Neural progenitor cell (in vitro differentiated cells): ENCODE measurements at regions not wholly inside any gene's neighbourhood (a gene's known extent, or its start where the extent isn't known, plus 50 kb on each side); places are given as distances from the start of the nearest gene placed in this dataset.

Experiments
- DNase-seq: peaks from one replicate; pipeline ENCODE4 v3.0.0-alpha.2; 2016; ENCODE audit warnings: low spot score
- H2AFZ ChIP-seq: fragments of 200-600 bp; sonication (generic); replicated peaks from 2 replicates; pipeline ENCODE4 v1.6.1; 2016; ENCODE audit warnings: antibody characterized with exemption
- H3F3A ChIP-seq: fragments of 200-600 bp; sonication (generic); 2 replicates; pipeline ENCODE4 v1.6.1; 2016; ENCODE audit warnings: antibody characterized with exemption, low read depth
- H3K27ac ChIP-seq: fragments of 200-600 bp; sonication (generic); 2 replicates; pipeline ENCODE4 v1.5.1; 2016; ENCODE audit warnings: mild to moderate bottlenecking
- H3K27me3 ChIP-seq: fragments of 200-600 bp; sonication (generic); 2 replicates; pipeline ENCODE4 v1.6.1; 2016; ENCODE audit warnings: mild to moderate bottlenecking, moderate library complexity
- H3K36me3 ChIP-seq: fragments of 200-600 bp; sonication (generic); 2 replicates; pipeline ENCODE4 v1.5.1; 2016
- H3K4me1 ChIP-seq: fragments of 200-600 bp; sonication (generic); 2 replicates; pipeline ENCODE4 v1.6.1; 2016; ENCODE audit warnings: mixed run types
- H3K4me2 ChIP-seq: fragments of 200-600 bp; sonication (generic); 2 replicates; pipeline ENCODE4 v1.6.1; 2016
- H3K4me3 ChIP-seq: fragments of 200-600 bp; sonication (generic); 2 replicates; pipeline ENCODE4 v1.5.1; 2016
- H3K79me2 ChIP-seq: fragments of 200-600 bp; sonication (generic); 2 replicates; pipeline ENCODE4 v1.6.1; 2016; ENCODE audit warnings: low read depth
- H3K9ac ChIP-seq: fragments of 200-600 bp; sonication (generic); 2 replicates; pipeline ENCODE4 v1.6.1; 2016
- H3K9me3 ChIP-seq: fragments of 200-600 bp; sonication (generic); 2 replicates; pipeline ENCODE4 v1.5.1; 2016; ENCODE audit warnings: low read depth
- H4K20me1 ChIP-seq: fragments of 200-600 bp; sonication (generic); 2 replicates; pipeline ENCODE4 v1.6.1; 2016; ENCODE audit warnings: low read depth
- H3K27ac Mint-ChIP-seq: 3 replicates; pipeline ENCODE4 v1.8.0; 2021; ENCODE audit warnings: mixed read lengths
- H3K27me3 Mint-ChIP-seq: 2 replicates; pipeline ENCODE4 v1.8.0; 2022; ENCODE audit warnings: low read depth, mild to moderate bottlenecking, inconsistent platforms, moderate library complexity, mixed read lengths; ENCODE audit not compliant: insufficient read depth
- H3K36me3 Mint-ChIP-seq: 3 replicates; pipeline ENCODE4 v1.8.0; 2021; ENCODE audit warnings: mixed read lengths
- H3K4me1 Mint-ChIP-seq: 3 replicates; pipeline ENCODE4 v1.8.0; 2021; ENCODE audit warnings: mixed read lengths
- H3K4me3 Mint-ChIP-seq: 3 replicates; pipeline ENCODE4 v1.8.0; 2021; ENCODE audit warnings: mild to moderate bottlenecking, moderate library complexity, mixed read lengths
- H3K9me3 Mint-ChIP-seq: 3 replicates; pipeline ENCODE4 v1.8.0; 2020; ENCODE audit warnings: mixed read lengths
- EZH2 ChIP-seq: fragments of 200-600 bp; sonication (generic); IDR thresholded peaks from 2 replicates; pipeline ENCODE4 v1.6.1; 2017; ENCODE audit warnings: antibody characterized with exemption, mild to moderate bottlenecking, moderate library complexity
- EZH2phosphoT487 ChIP-seq: fragments of 200-600 bp; sonication (generic); IDR thresholded peaks from 2 replicates; pipeline ENCODE4 v1.6.1; 2017; ENCODE audit warnings: antibody characterized with exemption
- TF ChIP-seq, protein P1 (sequence below): fragments of 200-600 bp; sonication (generic); IDR thresholded peaks from 2 replicates; pipeline ENCODE4 v1.5.1; 2017; ENCODE audit warnings: antibody characterized with exemption, mild to moderate bottlenecking

DNA sequence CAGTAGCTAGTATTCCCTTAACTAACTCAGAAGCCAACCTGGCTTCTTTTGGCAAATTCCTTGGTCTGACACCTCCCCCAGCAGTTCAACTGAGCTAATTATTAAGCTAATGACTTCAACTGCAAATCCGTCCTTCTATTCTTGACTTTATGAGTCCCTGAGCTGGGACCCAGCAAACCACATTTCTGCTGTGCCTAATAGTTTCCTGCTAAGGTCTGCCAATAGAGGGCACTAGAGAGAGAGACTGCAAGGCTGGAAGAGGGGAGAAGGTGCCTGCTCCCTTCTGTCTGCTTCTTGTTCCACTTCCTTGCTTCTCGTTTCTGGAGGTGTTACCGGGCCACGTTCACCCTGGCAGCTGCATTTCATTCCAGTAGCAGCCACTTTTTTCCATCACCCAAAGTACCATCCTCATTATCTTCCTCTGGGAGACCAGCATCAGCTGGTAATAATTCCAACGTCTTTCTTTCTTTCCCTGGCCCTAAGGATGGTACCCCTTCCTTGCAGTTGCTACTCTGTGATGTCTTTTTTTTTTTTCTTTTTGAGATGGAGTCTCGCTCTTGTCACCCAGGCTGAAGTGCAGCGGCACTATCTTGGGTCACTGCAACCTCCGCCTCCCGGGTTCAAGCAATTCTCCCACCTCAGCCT, 352.0 kb downstream of the TNS1 start:
- H3K9ac ChIP-seq, result no peak overlapping the region
- TF ChIP-seq EZH2phosphoT487, result no peak
- TF ChIP-seq, protein P1, sequence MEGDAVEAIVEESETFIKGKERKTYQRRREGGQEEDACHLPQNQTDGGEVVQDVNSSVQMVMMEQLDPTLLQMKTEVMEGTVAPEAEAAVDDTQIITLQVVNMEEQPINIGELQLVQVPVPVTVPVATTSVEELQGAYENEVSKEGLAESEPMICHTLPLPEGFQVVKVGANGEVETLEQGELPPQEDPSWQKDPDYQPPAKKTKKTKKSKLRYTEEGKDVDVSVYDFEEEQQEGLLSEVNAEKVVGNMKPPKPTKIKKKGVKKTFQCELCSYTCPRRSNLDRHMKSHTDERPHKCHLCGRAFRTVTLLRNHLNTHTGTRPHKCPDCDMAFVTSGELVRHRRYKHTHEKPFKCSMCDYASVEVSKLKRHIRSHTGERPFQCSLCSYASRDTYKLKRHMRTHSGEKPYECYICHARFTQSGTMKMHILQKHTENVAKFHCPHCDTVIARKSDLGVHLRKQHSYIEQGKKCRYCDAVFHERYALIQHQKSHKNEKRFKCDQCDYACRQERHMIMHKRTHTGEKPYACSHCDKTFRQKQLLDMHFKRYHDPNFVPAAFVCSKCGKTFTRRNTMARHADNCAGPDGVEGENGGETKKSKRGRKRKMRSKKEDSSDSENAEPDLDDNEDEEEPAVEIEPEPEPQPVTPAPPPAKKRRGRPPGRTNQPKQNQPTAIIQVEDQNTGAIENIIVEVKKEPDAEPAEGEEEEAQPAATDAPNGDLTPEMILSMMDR, result peak; percentile 80
- no peaks in the 10 kb centered on the region for H3F3A ChIP-seq
- Mint-ChIP-seq H3K36me3 (no peaks in the 10 kb centered on the region), H3K27ac (peak overlapping the region; percentile 59), H3K4me3 (no peak overlapping the region), H3K9me3 (no peaks in the 10 kb centered on the region), H3K4me1 (peaks cover 11% of the 10 kb centered on the region), H3K27me3 (no peaks in the 10 kb centered on the region)
- DNase-seq, result peak; percentile 83
- H4K20me1 ChIP-seq, result no peaks in the 10 kb centered on the region
- H3K27me3 ChIP-seq, result no peaks in the 10 kb centered on the region
- no peak overlapping the region for H3K27ac ChIP-seq
- H3K4me1 ChIP-seq, result peaks cover 14% of the 10 kb centered on the region
- no peak overlapping the region for H3K4me3 ChIP-seq
- H3K36me3 ChIP-seq, result no peaks in the 10 kb centered on the region
- no peak overlapping the region for H2AFZ ChIP-seq
- no peaks in the 10 kb centered on the region for H3K79me2 ChIP-seq
- no peak overlapping the region for H3K4me2 ChIP-seq
- H3K9me3 ChIP-seq, result no peaks in the 10 kb centered on the region

DNA sequence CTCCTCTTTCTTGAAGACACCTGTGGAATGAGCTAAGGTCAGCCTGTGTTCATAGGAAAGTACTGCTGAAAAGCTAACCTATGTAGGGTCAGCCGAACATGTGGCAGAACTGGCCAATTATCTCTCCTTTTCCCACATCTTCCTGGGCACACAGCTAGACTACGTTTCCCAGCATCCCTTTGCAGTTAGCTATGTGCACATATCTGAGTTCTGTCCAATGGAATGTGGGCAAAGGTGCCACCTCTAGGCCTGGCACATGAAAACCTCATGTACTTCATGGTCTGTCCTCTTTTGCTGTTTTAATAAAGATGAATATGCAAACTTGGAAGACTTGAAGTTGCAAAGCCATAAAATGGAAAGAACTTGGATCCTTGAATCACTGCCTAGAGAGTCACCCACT, 352.6 kb downstream of the TNS1 start:
- Histone ChIP-seq H3F3A (no peaks in the 10 kb centered on the region), H3K4me3 (no peak overlapping the region), H3K27ac (no peak overlapping the region), H3K79me2 (no peaks in the 10 kb centered on the region), H2AFZ (no peak overlapping the region), H3K9me3 (no peaks in the 10 kb centered on the region), H3K27me3 (no peaks in the 10 kb centered on the region), H3K9ac (no peak overlapping the region), H3K4me2 (no peak overlapping the region), H3K4me1 (peaks cover 17% of the 10 kb centered on the region), H3K36me3 (no peaks in the 10 kb centered on the region), H4K20me1 (no peaks in the 10 kb centered on the region)
- H3K9me3 Mint-ChIP-seq, result no peaks in the 10 kb centered on the region
- peaks cover 10% of the 10 kb centered on the region for H3K4me1 Mint-ChIP-seq
- H3K4me3 Mint-ChIP-seq, result no peak overlapping the region
- no peak for TF ChIP-seq EZH2phosphoT487
- TF ChIP-seq, protein P1, result no peak
- no peak for TF ChIP-seq EZH2
- H3K27ac Mint-ChIP-seq, result peak overlapping the region; percentile 59
- no peaks in the 10 kb centered on the region for H3K27me3 Mint-ChIP-seq
- H3K36me3 Mint-ChIP-seq, result no peaks in the 10 kb centered on the region
- no peak for DNase-seq

DNA sequence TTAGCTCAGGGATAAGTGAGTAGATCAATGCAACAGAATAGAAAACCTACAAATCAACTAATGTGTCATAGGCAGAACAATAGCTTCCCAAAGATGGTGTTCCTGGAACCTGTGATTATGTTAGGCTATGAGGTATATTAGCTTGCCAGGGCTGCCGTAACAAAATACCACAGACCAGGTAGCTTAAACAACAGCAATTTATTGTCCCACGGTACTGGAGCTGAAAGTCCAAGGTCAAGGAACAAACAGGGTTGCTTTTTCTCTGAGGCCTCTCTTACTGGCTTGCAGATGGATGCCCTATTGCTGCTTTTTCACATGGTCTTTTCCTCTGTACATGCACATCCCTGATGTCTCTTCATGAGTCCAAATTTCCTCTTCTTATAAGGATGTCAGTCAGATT, 354.9 kb downstream of the TNS1 start:
- peaks cover 10% of the 10 kb centered on the region for H3K4me1 Mint-ChIP-seq
- no peak for DNase-seq
- H3K4me1 ChIP-seq, result peaks cover 31% of the 10 kb centered on the region
- no peak for TF ChIP-seq EZH2
- H3K4me2 ChIP-seq, result no peak overlapping the region
- no peaks in the 10 kb centered on the region for H3K9me3 Mint-ChIP-seq
- no peak overlapping the region for H3K27ac ChIP-seq
- no peaks in the 10 kb centered on the region for H3K36me3 Mint-ChIP-seq
- H3K9ac ChIP-seq, result no peak overlapping the region
- no peaks in the 10 kb centered on the region for H3K36me3 ChIP-seq
- H3K9me3 ChIP-seq, result no peaks in the 10 kb centered on the region
- peak overlapping the region; percentile 58 for H3K27ac Mint-ChIP-seq
- no peaks in the 10 kb centered on the region for H3K27me3 Mint-ChIP-seq
- peaks cover 19% of the 10 kb centered on the region for H3F3A ChIP-seq
- no peaks in the 10 kb centered on the region for H4K20me1 ChIP-seq
- H2AFZ ChIP-seq, result no peak overlapping the region
- no peak overlapping the region for H3K4me3 ChIP-seq
- no peaks in the 10 kb centered on the region for H3K79me2 ChIP-seq
- H3K4me3 Mint-ChIP-seq, result no peak overlapping the region
- no peaks in the 10 kb centered on the region for H3K27me3 ChIP-seq

DNA sequence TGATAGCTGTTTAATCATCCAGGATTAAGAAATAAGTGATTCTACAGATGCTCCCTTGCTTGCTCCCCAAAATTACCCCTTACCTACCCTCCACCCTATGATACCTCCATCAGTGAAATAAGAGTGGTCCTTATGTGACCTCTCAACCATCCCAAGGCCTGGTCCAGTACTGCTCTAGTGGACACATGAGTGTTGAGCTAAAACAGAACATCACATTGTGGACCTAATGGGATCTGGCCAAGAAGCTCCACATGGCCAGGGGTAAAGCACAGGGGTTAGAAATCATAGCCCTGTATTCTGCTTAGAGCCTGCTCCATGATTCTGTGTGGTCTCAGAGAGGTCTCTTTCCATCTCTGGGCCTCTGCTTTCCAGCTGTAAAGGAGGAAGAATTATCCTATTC, 355.6 kb downstream of the TNS1 start:
- Mint-ChIP-seq H3K4me3 (no peak overlapping the region), H3K36me3 (no peaks in the 10 kb centered on the region), H3K27ac (no peak overlapping the region), H3K9me3 (no peaks in the 10 kb centered on the region), H3K4me1 (peaks cover 10% of the 10 kb centered on the region), H3K27me3 (no peaks in the 10 kb centered on the region)
- Histone ChIP-seq H3K4me3 (no peak overlapping the region), H3K27me3 (no peaks in the 10 kb centered on the region), H4K20me1 (no peaks in the 10 kb centered on the region), H3K4me1 (peaks cover 31% of the 10 kb centered on the region), H3F3A (peaks cover 20% of the 10 kb centered on the region), H2AFZ (no peak overlapping the region), H3K27ac (no peak overlapping the region), H3K4me2 (no peak overlapping the region), H3K9me3 (no peaks in the 10 kb centered on the region), H3K36me3 (no peaks in the 10 kb centered on the region), H3K79me2 (no peaks in the 10 kb centered on the region), H3K9ac (no peak overlapping the region)
- TF ChIP-seq EZH2, result no peak
- TF ChIP-seq, protein P1, result no peak
- TF ChIP-seq EZH2phosphoT487, result no peak
- no peak for DNase-seq
